NB4 (cell line): ENCODE measurements at regions not wholly inside any gene's neighbourhood (a gene's known extent, or its start where the extent isn't known, plus 50 kb on each side); places are given as distances from the start of the nearest gene placed in this dataset.

Source experiments
- DNase-seq: peaks from one replicate; pipeline ENCODE4 v3.0.0; 2010; ENCODE audit warnings: low read depth
- H3K4me3 ChIP-seq: one replicate; pipeline ENCODE4 v1.5.1; 2011; ENCODE audit warnings: mild to moderate bottlenecking, low read depth, low read length, moderate library complexity
- CTCF ChIP-seq: IDR thresholded peaks from one replicate; pipeline ENCODE4 v1.5.1; 2012; ENCODE audit warnings: low read depth, low read length
- MAX ChIP-seq: IDR thresholded peaks from 2 replicates; pipeline ENCODE4 v1.6.1; 2011; ENCODE audit warnings: low read depth, low read length
- MYC ChIP-seq: IDR thresholded peaks from 2 replicates; pipeline ENCODE4 v1.6.1; 2011; ENCODE audit warnings: low read depth, low read length
- POLR2A ChIP-seq: IDR thresholded peaks from 2 replicates; pipeline ENCODE4 v1.6.1; 2011; ENCODE audit warnings: mild to moderate bottlenecking; ENCODE audit not compliant: insufficient read length; ENCODE audit errors: extremely low read depth

DNA sequence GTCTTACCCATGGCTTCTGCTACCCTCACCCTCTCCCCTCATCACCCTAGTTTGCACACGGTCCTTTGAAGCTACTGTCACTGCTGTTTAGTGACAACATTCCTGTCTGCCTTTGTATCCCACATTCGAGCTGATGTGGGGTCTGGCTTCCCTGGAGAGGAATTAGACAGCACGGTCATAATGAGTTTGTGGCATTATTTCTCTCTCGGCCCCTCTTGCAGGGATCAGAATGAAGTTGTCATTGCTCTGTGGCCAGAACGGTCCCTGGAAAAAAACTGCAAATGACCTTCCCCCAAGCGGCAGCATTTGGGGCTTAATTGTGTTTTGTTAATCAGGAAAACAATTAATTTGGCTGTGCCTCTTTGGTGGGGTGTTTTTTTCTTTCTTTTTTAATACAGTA lies 317.2 kb upstream of the PODXL start:
- no peak for DNase-seq
- no peak for TF ChIP-seq CTCF
- no peak for TF ChIP-seq MAX
- TF ChIP-seq POLR2A = no peak
- no peak for TF ChIP-seq MYC
- H3K4me3 ChIP-seq = no peak overlapping the region

- TF ChIP-seq MAX (no peak), POLR2A (no peak), CTCF (no peak)
- no peak for DNase-seq
- H3K4me3 ChIP-seq = no peak overlapping the region
Observed at GRCh38 chr7:131869986-131870385, 313.6 kb upstream of the PODXL start.

DNA sequence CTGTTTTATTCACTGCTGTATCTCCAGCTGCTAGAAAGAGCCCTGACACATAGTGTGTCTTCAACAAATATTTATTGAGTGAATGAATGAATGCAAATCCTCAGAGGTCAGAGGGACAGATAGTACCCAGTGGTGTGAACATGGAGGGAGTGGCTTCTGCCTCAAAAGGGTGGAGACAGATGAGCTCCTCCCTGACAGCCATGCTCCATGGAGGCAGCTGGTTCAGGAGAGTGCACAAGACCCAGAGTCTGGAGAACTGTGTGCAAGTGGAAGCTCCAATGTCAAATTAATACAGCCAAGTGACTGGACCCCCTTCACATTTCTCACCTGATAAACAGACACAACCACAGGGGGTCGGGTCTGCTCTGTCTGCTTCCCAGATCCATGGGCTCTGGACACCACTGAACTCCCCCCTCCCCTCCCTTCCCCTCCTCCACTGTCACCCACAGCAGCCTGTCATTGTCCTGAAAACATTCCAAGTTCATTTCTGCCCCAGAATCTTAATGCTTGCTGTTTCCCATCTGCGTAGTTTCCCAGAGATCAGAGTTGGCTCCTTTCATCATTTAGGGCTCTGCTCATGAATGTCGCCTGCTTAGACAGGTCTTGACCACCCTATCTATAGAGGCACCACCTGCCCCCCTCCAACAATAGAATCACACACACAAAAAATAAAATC lies 312.9 kb upstream of the PODXL start:
- TF ChIP-seq MAX (no peak), POLR2A (no peak), MYC (no peak), CTCF (no peak)
- no peak for DNase-seq
- no peak overlapping the region for H3K4me3 ChIP-seq

- TF ChIP-seq POLR2A (no peak), CTCF (no peak), MAX (no peak), MYC (no peak)
- DNase-seq = no peak
- no peak overlapping the region for H3K4me3 ChIP-seq
Observed at GRCh38 chr7:131867461-131867860, 311.0 kb upstream of the PODXL start.

DNA sequence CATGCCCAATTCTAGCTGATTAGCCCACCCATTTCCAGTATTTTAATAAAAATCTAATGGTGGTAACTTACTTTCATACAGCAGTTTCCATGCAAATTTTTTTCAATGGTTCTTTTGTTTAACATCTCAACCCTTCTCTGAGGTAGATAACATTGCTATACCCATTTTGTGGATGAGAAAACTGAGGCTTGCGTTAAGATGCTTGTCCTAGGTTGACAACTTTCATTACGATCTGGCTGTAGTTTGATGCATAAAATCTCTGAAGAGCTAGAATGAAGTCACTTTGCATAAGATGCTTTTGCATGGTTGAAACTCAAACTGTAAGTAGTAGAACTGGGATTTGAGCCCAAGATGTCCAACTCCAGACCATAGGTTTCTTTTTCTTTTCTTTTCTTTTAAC lies 309.5 kb upstream of the PODXL start:
- no peak overlapping the region for H3K4me3 ChIP-seq
- DNase-seq = no peak
- TF ChIP-seq POLR2A (no peak), CTCF (no peak), MAX (no peak), MYC (no peak)
